ENCODE measurements at regions not wholly inside any gene's neighbourhood (a gene's known extent, or its start where the extent isn't known, plus 50 kb on each side); places are given as distances from the start of the nearest gene placed in this dataset.

- TF ChIP-seq CTCF (IDR thresholded peaks at IDR 0.05) (no peak), POLR2A (IDR thresholded peaks at IDR 0.05; ENCODE audit: low read depth) (no peak)
Observed at GRCh38 chr20:11529047-11529446, 388.6 kb upstream of the BTBD3 start.
